Central memory CD4-positive, alpha-beta T cell (primary cell): ENCODE measurements at regions not wholly inside any gene's neighbourhood (a gene's known extent, or its start where the extent isn't known, plus 50 kb on each side); places are given as distances from the start of the nearest gene placed in this dataset.
"Not testable (repeated sequence)": the region's sequence is repeated elsewhere in the genome, so short reads cannot be mapped to it uniquely, and the experiment has no call there.

Source experiments
- DNase-seq: peaks from one replicate; pipeline ENCODE4 v3.0.0; 2022

DNA sequence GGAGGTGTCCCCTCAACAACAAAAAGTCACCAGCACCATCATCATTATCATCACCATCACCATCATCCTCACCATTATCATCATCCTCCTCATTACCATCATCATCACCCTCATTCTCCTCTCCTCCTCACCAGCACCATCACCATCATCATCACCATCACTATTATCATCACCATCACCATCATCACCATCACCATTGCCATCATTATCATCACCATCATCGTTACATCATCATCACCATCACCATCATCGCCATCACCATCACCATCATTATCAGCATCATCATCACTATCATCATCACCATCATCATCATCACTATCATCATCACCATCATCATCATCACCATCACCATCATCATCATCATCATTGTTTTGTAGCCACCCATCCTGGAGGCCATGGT is 212.6 kb downstream of the MN1 start:
- no peak for DNase-seq

- DNase-seq: no peak
These were observed 210.5 kb downstream of the MN1 start for GRCh38 chr22:27591060-27591459.

DNA sequence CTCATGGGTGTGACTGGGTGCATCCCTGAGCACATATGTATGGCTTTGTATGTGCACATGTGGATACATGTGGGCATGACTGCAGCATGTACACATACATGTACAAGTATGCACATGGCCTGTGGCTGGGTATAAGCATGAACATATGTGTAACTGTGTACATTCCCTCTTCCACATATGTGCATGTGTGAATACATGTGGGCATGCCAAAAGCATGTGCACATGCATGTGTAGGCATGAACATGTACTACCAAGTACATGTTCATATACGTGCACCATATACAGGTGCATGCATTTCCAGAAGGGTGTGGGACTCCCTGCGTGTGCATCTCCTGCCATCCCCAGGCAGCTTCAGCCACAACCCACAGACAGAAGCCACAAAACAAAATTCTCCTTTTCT is 208.2 kb downstream of the MN1 start:
- DNase-seq: no peak

DNA sequence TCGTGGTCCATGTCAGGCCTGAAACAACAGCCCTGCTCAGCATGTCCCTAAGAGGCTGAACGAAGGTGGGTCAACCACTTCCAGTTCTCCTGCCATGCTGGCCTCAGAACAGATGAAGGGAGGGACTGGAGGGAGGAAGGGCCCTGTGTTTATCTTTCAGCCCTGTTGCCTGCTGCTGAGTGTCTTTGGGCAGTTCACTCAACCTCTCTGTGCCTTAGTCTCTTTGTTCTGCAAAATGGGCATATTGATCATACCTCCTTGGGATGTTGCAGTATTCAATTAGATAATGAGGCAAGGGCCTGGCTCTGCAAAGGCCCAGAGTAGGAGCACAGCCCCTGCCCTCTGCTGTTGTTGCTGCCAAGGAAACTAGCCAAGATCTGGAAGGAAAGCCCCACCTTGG is 207.5 kb downstream of the MN1 start:
- DNase-seq: no peak

GRCh38 chr22:27594474-27595134 is 207.0 kb downstream of the MN1 start:
- no peak for DNase-seq

GRCh38 chr22:27596133-27596870 is 205.3 kb downstream of the MN1 start:
- no peak for DNase-seq

- no peak for DNase-seq
These were observed 203.7 kb downstream of the MN1 start for GRCh38 chr22:27597703-27598444.

DNA sequence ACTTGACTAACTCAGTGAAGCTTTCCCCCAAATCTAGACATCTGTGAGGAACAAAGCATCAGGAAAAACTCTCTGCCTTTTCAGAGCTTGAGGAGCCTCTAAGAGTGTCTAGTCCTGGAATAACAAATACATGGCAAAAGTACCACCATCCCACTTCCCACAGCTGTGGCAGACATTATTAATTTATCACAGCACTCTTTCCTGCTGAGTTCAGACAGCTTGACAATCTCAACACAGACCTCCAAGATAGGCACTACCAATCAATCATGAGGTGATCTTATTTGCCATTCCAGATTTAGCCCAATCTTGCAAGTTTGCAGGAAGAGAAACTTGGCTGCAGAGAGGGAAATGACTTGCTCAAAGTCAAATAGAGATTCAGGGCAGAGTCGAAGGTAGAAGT is 202.8 kb downstream of the MN1 start:
- DNase-seq: no peak

- no peak for DNase-seq
These were observed 200.4 kb downstream of the MN1 start for GRCh38 chr22:27601195-27601594.

DNA sequence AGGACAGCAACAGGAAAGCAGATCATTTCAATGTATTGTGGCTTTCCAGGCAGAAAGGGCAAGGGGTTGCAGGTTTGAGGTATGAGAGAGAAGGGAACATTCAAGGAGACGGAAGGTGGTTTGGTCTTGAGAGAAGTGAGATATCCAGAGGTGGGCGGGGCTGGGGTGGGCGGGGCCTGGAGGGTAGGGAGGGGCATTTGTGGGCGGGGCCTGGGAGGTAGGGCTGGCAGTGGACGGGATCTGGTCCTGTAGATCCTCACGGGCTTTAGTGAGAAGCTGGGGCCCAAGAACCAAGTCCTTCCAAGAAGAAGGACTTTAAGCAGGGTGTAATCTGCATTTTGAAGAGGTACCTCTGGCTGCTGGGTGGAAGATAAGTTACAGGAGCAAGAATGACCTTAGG is 199.2 kb downstream of the MN1 start:
- DNase-seq: no peak

DNA sequence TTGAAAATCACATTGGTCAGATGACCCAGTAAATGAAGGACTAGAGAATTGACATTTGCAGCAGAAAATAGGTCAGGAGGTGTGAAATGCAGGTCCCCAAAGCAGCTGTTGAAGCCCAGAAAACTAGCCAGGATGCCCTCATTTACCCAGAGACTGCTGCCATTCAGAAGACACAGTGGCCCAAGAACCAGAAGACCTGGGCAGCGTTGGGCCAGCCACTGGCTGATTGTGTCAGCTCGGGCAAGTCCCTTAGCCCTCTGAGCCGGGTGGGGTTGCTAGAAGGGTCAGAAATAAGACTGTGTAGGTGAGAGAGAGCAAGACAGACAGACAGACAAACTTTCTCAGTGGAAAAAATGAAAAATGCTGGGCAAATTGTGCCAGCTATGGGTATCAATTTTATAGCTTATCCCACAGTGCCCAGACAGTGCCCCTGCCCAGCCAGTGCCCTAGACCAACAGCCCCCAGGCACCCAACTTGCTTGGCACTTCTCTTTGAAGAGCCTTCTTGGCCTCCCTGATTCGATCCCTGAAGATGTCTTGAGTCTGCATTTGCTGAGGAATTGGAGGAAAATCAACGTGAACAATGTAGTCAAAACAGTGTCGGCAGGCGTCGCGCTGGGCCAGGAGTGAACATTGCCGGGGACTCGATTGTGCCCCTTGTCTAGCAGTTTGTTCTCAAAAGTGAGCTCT is 198.3 kb downstream of the MN1 start:
- no peak for DNase-seq

DNA sequence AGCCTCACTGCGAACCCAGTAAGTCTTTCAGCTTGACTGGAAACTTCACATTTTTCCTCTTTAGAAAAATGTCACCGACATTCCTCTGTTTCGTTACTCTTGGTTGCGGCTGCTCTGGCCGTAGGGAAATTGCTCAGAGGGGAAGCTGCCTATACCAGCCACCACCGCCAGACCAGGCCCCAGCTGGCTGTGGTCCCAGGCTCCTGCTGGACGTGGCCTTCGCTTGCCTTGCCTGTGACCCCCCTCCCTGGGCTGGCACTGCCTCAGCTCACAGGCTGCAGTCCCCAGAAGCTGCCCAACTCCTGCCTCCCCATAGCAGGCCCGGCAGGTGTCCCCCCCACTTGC is 197.8 kb downstream of the MN1 start:
- no peak for DNase-seq

GRCh38 chr22:27605390-27605789 is 196.2 kb downstream of the MN1 start:
- DNase-seq: no peak

- DNase-seq: not testable (repeated sequence)
These were observed 193.8 kb downstream of the MN1 start for GRCh38 chr22:27607750-27608149.

GRCh38 chr22:27609451-27609888 is 192.1 kb downstream of the MN1 start:
- DNase-seq: no peak

DNA sequence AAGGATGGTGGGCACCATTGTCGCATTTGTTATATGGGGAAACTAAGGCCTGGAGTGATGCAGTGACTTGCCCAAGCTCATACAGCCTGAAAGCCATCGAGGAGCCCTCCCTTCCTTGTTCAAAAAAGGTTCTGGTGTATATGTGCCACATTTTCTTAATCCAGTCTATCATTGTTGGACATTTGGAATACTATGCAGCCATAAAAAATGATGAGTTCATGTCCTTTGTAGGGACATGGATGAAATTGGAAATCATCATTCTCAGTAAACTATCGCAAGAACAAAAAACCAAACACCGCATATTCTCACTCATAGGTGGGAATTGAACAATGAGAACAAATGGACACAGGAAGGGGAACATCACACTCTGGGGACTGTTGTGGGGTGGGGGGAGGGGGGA is 191.4 kb downstream of the MN1 start:
- DNase-seq: not testable (repeated sequence)

DNA sequence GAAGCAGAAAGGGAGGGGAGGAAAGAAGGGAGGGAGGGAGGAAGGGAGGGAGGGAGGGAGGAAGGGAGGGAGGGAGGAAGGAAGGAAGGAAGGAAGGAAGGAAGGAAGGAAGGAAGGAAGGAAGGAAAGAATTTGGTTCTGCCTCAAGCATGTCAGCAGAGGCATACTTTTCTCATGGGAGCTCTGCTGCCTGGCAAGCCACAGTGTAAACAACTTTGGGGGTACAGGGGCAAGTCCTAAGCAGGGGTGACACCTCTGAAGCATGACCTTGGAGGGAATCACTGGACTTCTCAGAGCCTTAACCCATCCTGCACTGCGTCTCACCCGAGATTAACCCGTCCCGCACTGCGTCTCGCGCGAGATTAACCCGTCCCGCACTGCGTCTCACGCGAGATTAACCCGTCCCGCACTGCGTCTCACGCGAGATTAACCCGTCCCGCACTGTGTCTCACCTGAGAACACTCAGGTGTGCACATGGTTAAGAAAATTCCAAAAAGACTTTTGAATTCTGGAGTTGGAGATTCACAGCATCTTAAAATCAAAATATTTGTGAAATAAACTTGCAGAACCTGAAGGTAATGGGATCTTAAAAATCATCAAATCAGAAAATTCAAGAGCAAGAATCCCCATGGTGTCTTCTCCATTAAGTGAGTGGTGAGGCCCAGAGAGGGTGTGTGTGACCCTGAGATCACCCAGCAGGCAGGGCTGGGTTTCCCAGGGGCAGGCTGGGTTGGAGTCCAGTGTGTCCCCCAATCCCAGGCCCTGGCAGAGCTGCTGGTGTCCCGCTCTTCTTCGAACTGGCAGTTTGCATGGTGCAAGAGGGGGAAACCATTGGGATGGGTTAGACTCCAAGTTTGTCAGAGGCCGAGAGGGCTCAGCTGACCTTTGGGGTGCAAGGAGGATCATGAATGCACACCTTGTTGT is 190.4 kb downstream of the MN1 start:
- no peak for DNase-seq

GRCh38 chr22:27612115-27612514 is 189.4 kb downstream of the MN1 start:
- no peak for DNase-seq

- no peak for DNase-seq
These were observed 188.2 kb downstream of the MN1 start for GRCh38 chr22:27613099-27614005.

DNA sequence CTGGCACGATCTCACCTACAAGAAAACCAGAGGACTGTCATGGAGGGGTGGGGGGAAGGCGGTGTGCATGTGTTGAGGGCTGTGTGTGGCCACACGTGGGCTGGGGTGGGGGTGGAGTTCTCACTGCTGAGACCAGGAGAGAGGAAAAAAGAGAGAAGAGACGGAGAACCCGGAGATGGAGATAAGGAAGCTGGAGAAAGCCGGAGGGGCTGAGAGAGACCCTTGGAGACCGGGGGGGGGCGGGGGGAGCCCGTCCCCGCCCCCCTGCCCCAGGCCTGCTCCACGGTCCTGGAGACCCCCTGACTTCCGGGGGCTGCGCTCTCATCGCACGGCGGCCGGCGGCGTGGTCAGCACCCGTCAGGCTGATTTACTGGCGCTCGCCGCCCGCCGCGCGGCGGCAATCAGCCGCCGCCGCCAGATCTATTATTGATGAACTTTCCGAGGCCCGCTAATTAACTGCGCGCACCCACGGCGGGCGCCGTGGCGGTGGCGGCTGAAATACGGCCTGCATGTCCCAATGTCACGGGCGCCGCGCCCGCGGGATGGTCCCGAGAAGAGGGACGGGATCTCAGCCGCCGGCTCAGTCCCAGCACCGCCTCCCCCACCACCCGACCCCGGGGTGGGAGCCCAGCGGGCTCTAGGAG is 187.4 kb downstream of the MN1 start:
- no peak for DNase-seq

- DNase-seq: no peak
These were observed 186.9 kb downstream of the MN1 start for GRCh38 chr22:27614650-27615007.
